HG03432 (cell line): ENCODE measurements at regions not wholly inside any gene's neighbourhood (a gene's known extent, or its start where the extent isn't known, plus 50 kb on each side); places are given as distances from the start of the nearest gene placed in this dataset.
"Not testable (repeated sequence)": the region's sequence is repeated elsewhere in the genome, so short reads cannot be mapped to it uniquely, and the experiment has no call there.

Source experiments
- ATAC-seq: cut with Tn5 transposase; IDR thresholded peaks from one replicate; pipeline ENCODE4 v1.9.1; 2021; ENCODE audit warnings: mild to moderate bottlenecking, moderate library complexity; ENCODE audit not compliant: unreplicated experiment

DNA sequence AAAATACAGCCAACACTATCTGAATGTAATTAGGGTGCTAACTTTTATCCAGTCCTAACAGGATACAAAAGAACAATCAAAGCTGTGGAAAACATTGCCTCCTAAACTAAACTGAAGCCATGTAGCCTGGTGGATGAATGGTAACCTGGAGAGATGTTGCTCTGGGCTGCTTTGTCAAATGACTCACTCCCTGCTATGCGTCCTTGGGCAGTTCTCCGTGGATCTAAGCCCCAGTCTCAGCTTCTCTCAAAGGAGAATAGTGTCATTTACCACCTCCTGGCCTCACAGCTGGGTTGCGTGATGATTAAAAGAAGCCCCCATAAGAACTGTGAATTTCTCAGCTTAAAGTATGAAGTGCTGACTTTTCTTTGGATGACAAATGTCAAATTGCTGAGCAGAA is 203.7 kb downstream of the ICOS start:
- ATAC-seq, result no peak

DNA sequence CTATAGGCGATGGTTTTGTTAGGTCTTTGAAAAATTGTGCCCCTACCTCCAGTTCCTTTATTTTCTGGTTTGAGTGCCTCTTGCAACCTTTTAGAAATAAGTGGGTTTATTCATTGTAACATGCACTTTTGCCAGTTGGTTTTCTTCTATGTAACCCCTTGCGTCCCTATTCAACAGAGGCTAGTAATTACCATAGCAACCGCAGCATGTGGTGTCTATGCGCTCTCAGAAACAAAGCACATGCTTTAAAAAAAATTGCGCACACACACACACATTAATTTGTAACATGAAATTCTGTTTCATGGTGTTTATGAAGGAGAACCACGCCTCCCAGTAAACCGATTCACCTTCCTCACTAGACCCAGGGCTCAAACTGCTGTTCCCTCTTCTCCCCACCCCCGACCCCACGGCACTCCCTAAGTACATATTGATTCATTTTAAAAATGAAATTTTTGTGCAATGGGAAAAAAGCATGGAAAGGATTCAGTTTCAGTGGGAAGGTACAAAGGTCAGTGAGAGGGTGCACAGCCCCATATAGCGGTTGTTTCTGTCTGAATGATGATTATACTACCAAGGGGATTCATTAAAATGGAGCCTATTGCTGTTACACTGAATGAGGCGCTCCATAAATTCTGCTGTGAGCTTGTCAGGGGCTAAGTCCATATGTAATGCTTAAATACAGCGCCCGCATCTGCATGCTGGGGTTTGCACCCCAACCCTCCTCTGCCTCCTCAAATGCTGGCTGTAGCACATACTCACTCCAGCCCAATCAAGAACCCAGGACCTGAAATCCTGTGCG is 206.9 kb downstream of the ICOS start:
- ATAC-seq, result no peak

DNA sequence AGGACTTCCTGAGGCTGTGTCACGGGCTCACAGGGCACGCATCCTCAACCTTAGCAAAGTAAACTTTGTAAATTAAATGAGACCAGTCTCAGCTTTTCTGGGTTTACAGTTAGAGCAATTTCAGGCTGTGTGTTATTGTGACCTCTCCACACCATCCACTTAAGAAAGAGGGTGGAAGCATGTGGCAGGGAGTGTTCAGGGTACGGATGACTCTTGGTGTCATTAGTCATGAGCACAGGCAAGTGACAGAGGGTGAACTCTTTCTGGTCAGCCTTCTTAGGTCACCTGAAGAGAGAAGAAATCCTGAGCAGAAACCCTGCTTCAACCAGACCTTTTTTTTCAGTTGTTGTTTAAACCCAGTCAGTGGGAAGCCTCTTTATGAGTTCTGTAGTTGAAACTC is 207.9 kb downstream of the ICOS start:
- ATAC-seq, result no peak

DNA sequence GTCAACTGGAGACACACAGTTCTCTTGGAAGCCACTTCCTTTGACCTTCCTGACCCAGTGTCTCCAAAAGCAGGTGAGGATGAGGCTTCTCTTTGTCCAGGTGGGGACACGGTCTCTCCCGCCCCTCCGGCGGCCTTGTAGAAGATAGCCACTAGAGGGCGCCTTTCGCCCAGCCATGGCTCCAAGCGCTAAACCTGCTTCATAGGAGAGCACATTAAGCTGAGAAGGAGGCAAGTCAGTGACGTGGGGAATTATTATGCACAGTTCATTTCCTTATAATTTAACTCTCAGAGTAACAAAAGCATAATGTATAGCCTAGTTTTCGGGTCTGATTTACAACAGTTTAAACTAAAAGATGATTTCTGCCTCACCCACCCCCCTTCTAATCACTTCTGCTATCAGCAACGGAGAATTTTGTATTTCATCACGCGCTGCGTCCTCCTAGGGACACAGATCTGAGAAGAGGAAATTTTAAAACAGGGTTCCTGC is 208.7 kb downstream of the ICOS start:
- ATAC-seq, result peak; percentile 99

DNA sequence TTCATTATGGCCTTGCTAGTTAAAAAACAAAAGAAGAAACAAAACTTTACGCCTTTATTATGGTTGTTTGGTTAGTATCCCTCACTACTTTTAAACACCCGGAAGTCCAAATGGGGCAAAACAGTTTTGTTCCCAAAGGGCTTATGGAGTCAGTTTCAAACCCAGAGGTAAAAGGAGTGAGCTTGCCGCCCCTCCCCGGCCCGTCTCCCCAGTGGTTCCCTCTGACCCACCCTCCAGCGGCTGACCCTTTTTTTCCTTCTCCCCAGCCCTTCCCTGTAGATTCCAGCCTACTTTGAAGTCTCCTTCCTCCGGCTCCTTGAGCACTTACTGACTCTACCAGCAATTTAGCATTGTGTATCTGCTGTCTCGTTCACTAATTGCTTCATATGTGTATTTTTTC is 209.2 kb downstream of the ICOS start:
- no peak for ATAC-seq

DNA sequence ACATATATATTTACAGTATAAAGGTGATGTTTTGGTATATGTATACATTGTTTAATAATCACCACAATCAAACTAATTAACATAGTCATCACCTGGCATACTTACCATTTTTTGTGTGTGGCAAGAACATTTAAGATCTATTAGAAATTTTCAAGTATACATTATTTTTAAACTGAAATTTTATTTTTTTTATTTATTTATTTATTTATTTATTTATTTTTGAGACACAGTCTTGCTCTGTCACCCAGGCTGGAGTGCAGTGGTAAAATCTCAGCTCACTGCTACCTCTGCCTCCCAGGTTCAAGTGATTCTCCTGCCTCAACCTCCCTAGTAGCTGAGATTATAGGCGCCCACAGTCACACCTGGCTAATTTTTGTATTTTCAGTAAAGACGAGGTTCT is 210.5 kb downstream of the ICOS start:
- ATAC-seq, result not testable (repeated sequence)

DNA sequence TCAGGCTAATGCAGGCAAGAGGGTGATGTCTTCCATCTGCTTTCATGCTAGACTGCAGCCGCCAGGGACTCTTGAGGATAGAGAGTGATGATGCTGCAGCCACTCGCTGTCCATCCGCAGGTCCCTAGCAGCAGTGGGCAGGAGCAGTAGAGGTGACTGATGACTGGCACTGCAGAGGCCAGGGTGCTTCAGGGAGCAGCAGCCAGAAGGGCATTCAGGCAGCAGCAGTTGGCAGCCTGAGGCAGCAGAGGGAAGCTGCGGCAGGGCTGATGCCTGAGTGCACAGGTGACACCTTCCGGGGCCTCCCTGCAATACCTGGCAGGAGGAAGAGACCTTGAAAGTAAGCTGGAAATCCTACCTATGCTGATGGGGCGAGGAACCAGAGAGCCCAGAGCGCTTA is 214.2 kb downstream of the ICOS start:
- no peak for ATAC-seq

DNA sequence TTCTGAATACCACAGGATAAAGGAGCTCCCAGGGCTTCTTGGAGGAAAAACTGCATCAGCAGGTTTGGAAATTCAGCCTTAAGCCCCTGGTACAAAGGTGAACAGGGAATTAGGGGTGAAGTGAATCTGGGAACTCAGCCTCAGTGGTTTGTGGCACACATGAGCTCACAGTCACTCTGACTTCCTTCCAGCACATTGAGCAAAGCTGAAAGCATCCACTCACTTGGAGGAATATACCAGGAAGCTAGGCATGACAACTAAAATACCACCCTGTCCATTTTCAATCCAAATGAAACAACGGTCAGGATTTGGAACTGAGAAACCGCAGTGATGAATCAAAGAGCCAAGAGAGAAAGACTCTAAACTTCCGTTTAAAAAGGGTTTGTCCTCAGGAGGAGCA is 216.1 kb downstream of the ICOS start:
- no peak for ATAC-seq

DNA sequence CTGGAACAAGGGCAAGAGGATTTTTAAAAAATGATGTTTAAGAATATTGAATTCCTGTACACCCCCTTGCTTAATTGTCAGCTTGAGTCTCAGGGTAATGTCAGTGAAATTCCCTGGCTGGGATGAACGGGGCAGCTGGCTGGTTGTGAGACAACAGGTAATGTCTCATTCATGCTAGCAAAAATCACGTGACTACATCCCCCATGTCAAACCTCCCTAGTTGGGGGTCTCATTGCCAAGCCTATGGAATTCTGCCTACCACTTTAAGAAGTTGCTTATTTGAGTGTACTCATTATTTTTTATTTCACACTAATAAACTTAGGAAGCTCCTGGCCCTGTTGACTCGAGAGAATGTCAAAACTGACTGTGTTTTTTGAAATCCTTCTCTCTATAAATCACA is 218.3 kb downstream of the ICOS start:
- no peak for ATAC-seq

DNA sequence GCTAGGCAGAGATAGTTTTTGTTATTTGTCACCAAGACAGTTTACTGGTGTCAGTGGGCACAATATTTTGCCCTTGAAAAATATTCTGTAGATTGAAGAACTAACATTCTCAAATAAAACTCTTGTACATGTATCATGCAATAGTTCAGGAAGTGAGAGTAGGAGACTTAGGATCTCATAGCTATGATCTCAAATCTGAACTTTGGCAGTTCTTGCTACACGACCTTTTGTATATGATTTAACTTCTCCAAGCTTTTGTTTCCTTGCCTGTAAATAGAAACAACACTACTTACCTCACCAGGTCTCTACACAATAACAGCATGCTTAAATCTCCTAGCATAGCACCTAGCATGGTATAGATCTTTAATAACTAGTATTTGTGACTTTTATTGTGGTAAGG is 219.9 kb downstream of the ICOS start:
- no peak for ATAC-seq

DNA sequence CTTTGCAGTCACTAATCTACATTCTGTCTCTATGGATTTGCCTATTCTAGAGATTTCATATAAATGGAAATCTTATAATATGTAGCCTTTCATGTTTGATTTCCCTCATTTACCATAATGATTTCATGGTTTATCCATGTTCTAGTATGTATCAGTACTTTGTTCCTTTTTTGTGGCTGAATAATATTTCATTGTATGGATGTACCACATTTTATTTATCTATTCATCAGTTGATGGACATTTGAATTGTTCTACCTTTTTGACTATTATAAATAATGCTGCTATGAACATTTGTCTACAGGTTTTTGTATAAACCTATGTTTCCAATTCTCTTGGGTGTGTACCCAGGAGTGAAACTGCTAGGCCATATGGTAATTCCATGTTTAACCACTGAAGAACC is 221.1 kb downstream of the ICOS start:
- ATAC-seq, result no peak

DNA sequence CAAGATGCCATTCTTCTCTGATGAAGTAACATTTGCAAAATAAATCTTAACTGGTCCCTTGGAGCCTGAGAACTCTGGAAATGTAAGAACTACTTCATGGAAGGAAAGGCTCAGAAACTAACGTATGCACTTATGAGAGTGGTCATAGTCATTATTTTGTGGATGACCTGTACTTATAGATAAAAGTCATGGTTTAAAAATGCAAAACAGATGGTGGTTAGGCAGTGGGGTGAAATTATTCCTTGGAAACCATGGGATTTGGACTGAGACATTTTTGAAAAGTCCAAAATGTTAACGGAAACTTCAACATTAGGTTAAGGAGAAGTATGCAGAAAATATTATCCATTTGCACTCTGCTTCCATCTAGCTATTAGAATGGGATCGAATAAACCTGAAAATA is 223.0 kb downstream of the ICOS start:
- ATAC-seq, result no peak

DNA sequence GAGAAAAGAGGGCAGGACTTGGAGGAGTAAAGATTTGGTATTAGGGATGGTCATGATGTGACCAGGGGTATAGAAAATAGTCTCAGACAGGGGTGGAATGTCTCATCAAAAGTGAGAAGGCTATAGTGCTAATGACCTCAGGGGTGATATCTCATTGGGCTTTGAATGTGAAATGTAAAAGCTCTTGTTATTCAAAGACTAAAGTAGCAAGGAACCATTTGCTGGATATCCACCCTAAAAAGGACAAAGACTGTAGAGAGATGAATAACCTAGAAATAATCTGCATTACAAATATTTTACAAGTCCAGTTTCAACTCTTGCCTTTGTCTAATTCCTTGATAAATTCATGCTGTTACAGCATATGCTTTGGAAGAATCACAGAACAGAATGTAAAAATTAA is 224.4 kb downstream of the ICOS start:
- no peak for ATAC-seq

DNA sequence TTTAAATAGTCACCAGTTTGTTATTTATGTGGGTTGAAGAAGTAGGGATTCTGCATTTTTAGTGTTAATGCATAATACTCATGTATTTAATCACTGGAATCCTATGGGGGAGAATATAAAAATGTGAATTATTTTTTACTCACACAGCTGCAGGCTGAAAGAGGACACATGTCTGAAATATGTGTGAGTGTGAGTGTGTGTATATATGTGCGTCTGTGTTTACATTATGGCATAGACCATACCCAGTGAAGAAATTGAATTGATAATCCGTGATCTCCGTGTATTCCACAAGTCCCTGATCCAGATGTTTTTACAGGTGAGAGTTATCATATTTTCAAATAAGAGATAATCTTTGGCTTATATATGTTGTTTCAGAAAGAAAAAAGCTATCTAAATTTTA is 225.3 kb downstream of the ICOS start:
- ATAC-seq, result no peak

DNA sequence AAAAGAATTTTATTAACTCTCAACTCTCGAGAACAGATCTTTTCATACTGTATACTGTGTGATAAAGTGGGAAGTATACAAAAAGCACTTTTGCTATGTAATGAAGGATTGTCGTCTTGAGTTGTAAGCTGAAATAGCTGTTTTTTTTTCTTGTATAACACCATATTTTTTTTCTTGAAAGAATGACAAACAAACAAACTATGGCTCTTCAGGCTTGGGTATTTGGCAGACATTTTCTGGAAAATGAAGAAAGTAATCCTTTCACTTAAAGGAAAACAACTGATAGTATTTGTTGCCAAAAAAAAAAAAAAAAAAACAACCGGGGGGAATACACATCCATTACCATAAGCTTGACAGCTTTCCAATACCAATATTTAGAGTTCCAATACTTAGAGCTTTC is 230.4 kb downstream of the ICOS start:
- ATAC-seq, result no peak

DNA sequence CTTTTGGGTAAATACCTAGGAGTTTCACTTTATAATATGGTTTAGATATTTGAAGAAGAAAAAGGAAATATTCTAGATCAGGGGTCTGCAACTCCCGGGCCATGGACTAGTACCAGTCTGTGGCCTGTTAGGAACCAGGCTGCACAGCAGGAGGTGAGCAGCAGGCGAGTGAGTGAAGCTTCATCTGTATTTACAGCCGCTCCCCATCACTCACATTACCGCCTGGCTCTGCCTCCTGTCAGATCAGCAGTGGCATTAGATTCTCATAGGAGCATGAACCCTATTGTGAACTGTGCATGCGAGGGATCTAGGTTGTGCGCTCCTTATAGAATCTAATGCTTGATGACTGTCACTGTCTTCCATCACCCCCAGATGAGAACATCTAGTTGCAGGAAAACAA is 231.1 kb downstream of the ICOS start:
- not testable (repeated sequence) for ATAC-seq

DNA sequence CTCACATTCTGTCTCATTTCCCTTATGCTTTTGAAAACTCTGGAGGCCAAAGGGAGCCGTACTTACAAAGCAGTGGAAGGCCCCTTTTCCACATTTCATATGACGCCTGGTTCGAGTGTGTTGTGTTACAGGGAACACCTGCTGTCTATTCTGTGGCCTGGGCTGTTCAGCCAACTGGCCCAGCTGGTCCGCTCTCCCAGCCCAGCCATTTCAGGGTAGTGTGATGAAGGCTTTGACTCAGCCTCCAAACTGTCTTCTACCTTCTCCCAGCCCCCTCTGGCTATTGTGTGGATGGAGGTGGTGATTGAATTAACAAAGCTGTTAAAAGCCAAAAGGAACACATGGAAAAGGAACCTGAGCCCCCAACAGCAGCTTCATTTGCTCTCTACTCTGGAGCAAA is 233.8 kb downstream of the ICOS start:
- no peak for ATAC-seq

DNA sequence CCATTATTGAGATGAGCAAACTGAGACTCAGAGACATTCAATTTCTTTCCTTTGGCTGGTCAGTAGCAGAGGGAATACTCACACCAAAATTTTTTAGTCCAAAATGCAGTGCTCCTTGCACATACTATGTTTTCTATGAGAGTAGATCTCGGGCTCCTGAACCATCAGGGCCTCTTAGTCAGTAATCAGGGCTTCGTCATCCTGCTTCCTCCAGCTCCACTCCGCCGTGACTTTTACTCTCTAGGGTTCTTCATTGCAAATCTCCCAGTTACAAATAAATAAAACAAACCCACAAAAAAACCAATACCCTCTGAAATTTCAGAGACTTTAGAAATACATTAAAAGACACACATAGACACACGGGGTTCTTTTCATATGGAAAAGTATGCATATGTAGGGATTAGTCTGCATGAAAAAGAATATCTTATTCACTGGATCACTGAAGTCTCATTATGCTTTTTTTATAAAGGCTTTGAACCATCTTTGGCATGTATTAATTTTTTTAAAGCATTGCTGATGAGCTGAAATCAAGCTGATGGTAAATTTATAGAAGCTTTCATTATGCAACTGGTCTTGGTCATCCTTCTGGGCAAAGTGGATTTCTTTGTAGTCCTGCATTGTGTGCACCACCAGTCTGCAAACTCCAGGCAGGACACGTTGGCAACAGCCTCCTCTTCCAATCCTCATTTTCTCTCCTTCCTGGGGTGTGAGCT is 235.0 kb downstream of the ICOS start:
- ATAC-seq, result no peak

DNA sequence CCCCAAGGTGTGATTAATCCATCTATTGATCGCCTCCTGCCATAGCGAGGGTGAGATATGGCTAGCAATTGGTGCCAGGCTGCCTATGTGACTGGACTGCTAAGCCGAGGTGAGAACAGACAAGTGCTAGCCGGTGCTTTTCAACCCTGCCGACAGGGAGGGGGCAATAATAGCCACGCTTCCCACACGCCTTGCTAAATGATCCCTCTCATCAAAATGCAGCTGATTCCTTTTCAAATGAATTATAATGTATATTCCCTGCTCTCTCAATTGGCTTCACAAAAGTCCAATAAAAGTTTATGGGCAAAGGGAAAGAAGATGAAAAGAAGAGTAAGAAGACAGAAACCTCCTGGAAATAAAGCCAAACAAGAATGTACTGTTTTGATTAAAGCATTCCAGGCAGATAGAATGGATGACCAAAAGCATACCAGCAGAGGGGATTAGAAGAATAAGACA is 235.6 kb downstream of the ICOS start:
- no peak for ATAC-seq

DNA sequence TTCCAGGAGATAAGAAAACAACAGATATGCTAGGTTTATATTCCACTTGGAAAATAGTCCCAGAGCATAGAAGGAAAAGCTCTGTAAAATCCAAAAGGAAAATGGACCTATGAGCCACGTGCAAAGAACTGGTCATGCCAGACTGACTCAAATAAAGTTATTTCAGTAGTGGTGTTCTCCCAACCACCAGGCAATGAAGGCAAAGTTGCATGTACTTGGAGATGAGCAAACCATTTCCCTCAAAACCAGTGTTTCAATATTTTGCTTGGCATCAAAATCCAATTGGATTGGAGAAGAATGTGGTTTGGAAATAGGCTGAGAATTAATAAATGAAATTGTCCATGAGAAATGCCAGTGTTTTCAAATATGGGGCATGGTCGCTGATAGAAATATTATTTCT is 237.5 kb downstream of the ICOS start:
- ATAC-seq, result no peak

DNA sequence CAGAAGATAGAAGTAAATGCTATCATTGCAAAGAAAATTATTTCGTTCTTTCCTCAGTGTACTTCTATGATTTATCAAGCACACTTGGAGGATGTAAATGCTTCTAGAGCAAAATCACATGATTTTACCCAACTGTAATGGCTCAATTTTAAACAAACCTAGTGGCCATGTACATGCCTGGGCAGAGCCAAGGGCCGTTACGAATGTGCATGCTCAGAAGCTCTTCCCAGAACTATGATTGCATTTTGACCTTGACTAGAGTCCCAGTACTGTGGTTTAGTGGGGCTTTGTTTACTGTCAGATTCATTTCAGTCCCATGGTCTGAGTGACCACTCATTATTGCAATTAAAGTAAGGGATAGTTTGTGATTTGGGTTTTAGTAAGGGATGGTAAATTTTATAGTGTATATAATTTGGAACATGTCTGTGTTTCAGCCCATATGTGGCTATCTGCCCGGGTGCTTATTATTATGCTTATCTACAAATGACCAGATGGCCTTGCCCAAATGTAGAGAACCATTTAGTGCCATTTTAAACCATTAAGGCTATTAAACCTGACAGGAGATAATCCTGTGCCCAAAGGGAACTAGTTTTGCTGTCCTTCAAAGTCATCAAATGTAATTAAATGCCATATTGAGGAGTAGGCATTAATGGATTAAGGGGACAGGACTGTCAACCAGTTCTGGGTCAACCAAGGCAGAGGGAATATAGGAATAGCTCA is 239.1 kb downstream of the ICOS start:
- ATAC-seq, result no peak

DNA sequence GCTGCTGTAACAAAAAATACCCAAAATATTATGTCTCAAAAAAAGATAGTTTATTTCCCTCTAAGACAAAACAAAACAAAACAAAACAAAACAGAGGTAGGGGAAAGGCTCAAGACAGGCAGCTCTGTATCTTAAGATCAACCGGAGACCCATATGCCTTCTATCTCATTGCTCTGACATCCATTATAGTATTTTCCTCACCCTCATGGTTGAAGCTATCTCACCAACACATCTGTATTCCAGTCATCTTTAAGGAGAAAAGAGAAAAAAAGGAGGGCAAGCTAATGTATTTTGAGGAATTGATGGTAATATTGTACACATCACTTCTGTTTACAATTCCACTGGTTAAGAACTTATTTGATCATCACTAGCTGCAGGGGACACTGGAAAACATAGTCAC is 239.7 kb downstream of the ICOS start:
- no peak for ATAC-seq
